ENCODE measurements at regions not wholly inside any gene's neighbourhood (a gene's known extent, or its start where the extent isn't known, plus 50 kb on each side); places are given as distances from the start of the nearest gene placed in this dataset.

DNA sequence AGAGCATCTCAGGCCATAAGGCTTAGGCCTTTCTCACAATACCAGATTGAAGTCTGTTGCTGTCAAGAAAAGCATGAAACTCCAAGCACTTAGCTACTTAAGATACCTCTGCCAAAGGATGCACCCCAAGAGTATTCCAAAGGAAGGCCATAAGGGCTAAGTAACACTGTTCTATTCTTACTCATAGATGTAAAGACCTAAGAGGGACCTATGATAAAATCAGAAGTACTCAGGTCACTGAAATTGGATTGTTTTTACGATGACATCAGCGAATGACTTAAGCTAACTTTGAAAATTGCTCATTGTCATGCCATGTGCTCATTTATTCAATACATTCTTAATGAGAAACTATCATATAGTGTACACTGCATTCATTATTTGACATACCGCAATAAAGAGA lies 172.8 kb downstream of the KCNA4 start:
- no peaks in the 10 kb centered on the region for H3K4me1 ChIP-seq (ENCODE audit: insufficient read depth, insufficient read length)
- no peaks in the 10 kb centered on the region for H3K27me3 ChIP-seq (ENCODE audit: insufficient read depth, insufficient read length)
- H3K9me3 ChIP-seq (ENCODE audit: insufficient read depth, low read length): no peaks in the 10 kb centered on the region
- no peak for DNase-seq (ENCODE audit: low read depth, low spot score)
- no peaks in the 10 kb centered on the region for H3K36me3 ChIP-seq (ENCODE audit: insufficient read depth, insufficient read length, low read length)
- no peak for TF ChIP-seq YY1 (IDR thresholded peaks at IDR 0.05; ENCODE audit: insufficient read depth, insufficient read length)
- no peak for TF ChIP-seq SUZ12 (IDR thresholded peaks at IDR 0.05; ENCODE audit: extremely low read depth, insufficient read depth, insufficient read length)
- no peak for TF ChIP-seq ZNF274 (IDR thresholded peaks at IDR 0.05; ENCODE audit: low read depth, low read length)
- H3K4me3 ChIP-seq (ENCODE audit: insufficient read length, low read depth): no peak overlapping the region
- H3K9ac ChIP-seq (ENCODE audit: insufficient read length, low read depth): no peak overlapping the region

DNA sequence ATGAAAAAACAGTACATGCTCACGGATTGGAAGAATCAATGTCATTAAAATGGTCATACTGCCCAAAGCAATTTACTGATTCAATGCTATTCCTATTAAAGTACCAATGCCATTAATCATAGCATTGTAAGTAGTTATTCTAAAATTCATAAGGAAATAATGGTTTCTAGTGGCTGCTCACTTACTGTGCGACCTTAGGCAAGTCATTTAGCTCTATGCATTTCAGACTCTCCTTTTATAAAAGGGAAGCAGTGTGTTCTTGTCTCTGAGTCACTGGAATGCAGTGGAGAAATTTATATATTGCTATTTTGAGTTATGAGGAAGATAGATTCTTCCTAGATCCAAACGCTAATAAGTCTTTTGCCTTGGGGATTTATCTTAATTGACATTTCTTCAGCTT lies 174.8 kb downstream of the KCNA4 start:
- DNase-seq (ENCODE audit: low read depth, low spot score): no peak
- no peaks in the 10 kb centered on the region for H3K9me3 ChIP-seq (ENCODE audit: insufficient read depth, low read length)
- TF ChIP-seq YY1 (IDR thresholded peaks at IDR 0.05; ENCODE audit: insufficient read depth, insufficient read length) (no peak), ZNF274 (IDR thresholded peaks at IDR 0.05; ENCODE audit: low read depth, low read length) (no peak), SUZ12 (IDR thresholded peaks at IDR 0.05; ENCODE audit: extremely low read depth, insufficient read depth, insufficient read length) (no peak)
- no peaks in the 10 kb centered on the region for H3K4me1 ChIP-seq (ENCODE audit: insufficient read depth, insufficient read length)
- H3K27me3 ChIP-seq (ENCODE audit: insufficient read depth, insufficient read length): no peaks in the 10 kb centered on the region
- no peak overlapping the region for H3K4me3 ChIP-seq (ENCODE audit: insufficient read length, low read depth)
- H3K36me3 ChIP-seq (ENCODE audit: insufficient read depth, insufficient read length, low read length): no peaks in the 10 kb centered on the region
- no peak overlapping the region for H3K9ac ChIP-seq (ENCODE audit: insufficient read length, low read depth)

DNA sequence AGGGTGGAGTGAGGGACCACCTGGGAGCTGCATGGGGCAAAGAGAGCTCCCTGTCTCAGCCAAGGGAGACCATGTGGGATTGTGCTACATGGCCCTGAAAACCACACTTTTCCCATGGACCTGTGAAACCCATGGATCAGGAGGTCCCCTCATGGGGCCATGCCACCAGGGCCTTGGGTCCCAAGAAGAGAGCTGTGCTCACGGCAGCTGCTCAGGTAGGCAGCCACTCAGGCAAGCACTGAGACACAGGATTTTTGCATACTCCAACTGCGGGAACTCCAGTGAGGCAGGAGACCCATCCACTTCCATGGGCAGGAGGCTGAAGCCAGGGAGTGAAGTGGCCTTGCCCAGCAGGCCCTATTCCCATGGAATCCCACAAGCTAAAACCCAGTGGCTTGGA lies 190.0 kb downstream of the KCNA4 start:
- TF ChIP-seq SUZ12 (IDR thresholded peaks at IDR 0.05; ENCODE audit: extremely low read depth, insufficient read depth, insufficient read length): no peak
- no peak for TF ChIP-seq ZNF274 (IDR thresholded peaks at IDR 0.05; ENCODE audit: low read depth, low read length)
- TF ChIP-seq YY1 (IDR thresholded peaks at IDR 0.05; ENCODE audit: insufficient read depth, insufficient read length): no peak
- Histone ChIP-seq H3K4me1 (ENCODE audit: insufficient read depth, insufficient read length) (no peaks in the 10 kb centered on the region), H3K4me3 (ENCODE audit: insufficient read length, low read depth) (no peak overlapping the region), H3K9me3 (ENCODE audit: insufficient read depth, low read length) (peaks cover 2% of the 10 kb centered on the region; the same call in 1 of the 2 replicates), H3K27me3 (ENCODE audit: insufficient read depth, insufficient read length) (no peaks in the 10 kb centered on the region), H3K9ac (ENCODE audit: insufficient read length, low read depth) (no peak overlapping the region), H3K36me3 (ENCODE audit: insufficient read depth, insufficient read length, low read length) (no peaks in the 10 kb centered on the region)
- no peak for DNase-seq (ENCODE audit: low read depth, low spot score)

DNA sequence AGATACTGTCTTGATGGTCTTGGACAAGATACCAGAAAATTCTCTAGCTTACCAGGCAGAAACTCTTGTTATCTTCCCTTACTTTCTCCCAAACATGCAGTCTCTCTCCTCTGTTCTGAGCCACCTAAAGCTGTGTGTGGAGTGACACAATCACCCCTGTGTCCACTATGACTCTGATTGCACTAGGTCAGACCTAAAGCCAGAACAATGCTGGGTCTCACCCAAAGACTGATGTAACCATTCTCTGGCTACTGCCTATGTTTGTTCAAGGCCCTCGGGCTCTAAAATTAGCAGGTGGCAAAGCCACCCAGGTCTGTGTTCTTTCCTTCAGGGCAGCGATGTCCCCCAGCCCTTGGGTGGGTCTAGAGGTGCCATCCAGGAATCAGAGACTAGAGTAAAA lies 200.5 kb downstream of the KCNA4 start:
- DNase-seq (ENCODE audit: low read depth, low spot score): no peak
- TF ChIP-seq YY1 (IDR thresholded peaks at IDR 0.05; ENCODE audit: insufficient read depth, insufficient read length): no peak
- TF ChIP-seq ZNF274 (IDR thresholded peaks at IDR 0.05; ENCODE audit: low read depth, low read length): no peak
- TF ChIP-seq SUZ12 (IDR thresholded peaks at IDR 0.05; ENCODE audit: extremely low read depth, insufficient read depth, insufficient read length): no peak

DNA sequence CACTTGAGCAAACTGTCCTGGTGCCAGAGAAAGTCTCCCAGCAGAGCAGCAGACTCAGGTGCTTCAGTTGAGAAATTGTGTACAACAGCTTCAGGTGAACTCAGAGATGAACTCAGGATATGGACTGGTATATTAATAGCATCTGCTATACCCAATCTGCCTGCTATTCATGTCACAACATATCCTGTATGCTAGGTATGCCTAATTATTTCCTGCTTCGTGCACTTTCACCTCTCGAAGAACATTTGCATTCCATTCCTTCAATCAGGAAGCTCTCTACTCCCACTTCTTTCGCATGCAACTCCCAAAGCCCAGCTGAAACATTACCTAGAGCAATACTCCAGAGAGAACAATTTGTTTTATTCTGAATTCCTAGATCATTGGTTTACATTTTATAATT lies 207.7 kb downstream of the KCNA4 start:
- Histone ChIP-seq H3K4me3 (ENCODE audit: insufficient read length, low read depth) (no peak overlapping the region), H3K9ac (ENCODE audit: insufficient read length, low read depth) (no peak overlapping the region), H3K4me1 (ENCODE audit: insufficient read depth, insufficient read length) (no peaks in the 10 kb centered on the region), H3K27me3 (ENCODE audit: insufficient read depth, insufficient read length) (no peaks in the 10 kb centered on the region), H3K36me3 (ENCODE audit: insufficient read depth, insufficient read length, low read length) (no peaks in the 10 kb centered on the region), H3K9me3 (ENCODE audit: insufficient read depth, low read length) (no peaks in the 10 kb centered on the region)
- no peak for DNase-seq (ENCODE audit: low read depth, low spot score)
- no peak for TF ChIP-seq SUZ12 (IDR thresholded peaks at IDR 0.05; ENCODE audit: extremely low read depth, insufficient read depth, insufficient read length)
- TF ChIP-seq ZNF274 (IDR thresholded peaks at IDR 0.05; ENCODE audit: low read depth, low read length): no peak
- no peak for TF ChIP-seq YY1 (IDR thresholded peaks at IDR 0.05; ENCODE audit: insufficient read depth, insufficient read length)

More for the DNA sequence above, 200.5 kb downstream of the KCNA4 start:
- H3K36me3 ChIP-seq (ENCODE audit: insufficient read depth, insufficient read length, low read length): no peaks in the 10 kb centered on the region
- no peaks in the 10 kb centered on the region for H3K27me3 ChIP-seq (ENCODE audit: insufficient read depth, insufficient read length)
- no peaks in the 10 kb centered on the region for H3K4me1 ChIP-seq (ENCODE audit: insufficient read depth, insufficient read length)
- no peak overlapping the region for H3K9ac ChIP-seq (ENCODE audit: insufficient read length, low read depth)
- H3K4me3 ChIP-seq (ENCODE audit: insufficient read length, low read depth): no peak overlapping the region
- no peaks in the 10 kb centered on the region for H3K9me3 ChIP-seq (ENCODE audit: insufficient read depth, low read length)

DNA sequence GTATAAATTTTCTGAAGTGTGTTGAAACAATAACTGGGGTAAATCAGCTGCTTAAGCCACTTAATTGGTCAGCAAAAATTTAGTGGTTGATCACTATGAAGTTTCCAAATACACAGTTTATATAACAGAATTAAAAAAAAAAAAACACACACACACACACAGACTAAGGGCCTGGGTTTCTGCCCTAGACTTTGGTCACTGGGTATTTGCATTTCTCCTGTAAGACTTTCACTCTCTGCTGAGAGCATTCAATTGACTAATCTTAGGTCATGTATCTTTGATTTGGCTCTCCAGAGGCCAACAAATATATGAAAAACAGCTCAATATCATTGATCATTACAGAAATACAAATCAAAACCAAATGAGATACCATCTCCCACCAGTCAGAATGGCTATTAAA lies 214.3 kb downstream of the KCNA4 start:
- no peak for DNase-seq (ENCODE audit: low read depth, low spot score)
- H3K27me3 ChIP-seq (ENCODE audit: insufficient read depth, insufficient read length): no peaks in the 10 kb centered on the region
- H3K9ac ChIP-seq (ENCODE audit: insufficient read length, low read depth): no peak overlapping the region
- no peaks in the 10 kb centered on the region for H3K9me3 ChIP-seq (ENCODE audit: insufficient read depth, low read length)
- TF ChIP-seq ZNF274 (IDR thresholded peaks at IDR 0.05; ENCODE audit: low read depth, low read length): no peak
- no peak for TF ChIP-seq SUZ12 (IDR thresholded peaks at IDR 0.05; ENCODE audit: extremely low read depth, insufficient read depth, insufficient read length)
- no peak for TF ChIP-seq YY1 (IDR thresholded peaks at IDR 0.05; ENCODE audit: insufficient read depth, insufficient read length)
- H3K4me1 ChIP-seq (ENCODE audit: insufficient read depth, insufficient read length): no peaks in the 10 kb centered on the region
- no peaks in the 10 kb centered on the region for H3K36me3 ChIP-seq (ENCODE audit: insufficient read depth, insufficient read length, low read length)
- no peak overlapping the region for H3K4me3 ChIP-seq (ENCODE audit: insufficient read length, low read depth)

DNA sequence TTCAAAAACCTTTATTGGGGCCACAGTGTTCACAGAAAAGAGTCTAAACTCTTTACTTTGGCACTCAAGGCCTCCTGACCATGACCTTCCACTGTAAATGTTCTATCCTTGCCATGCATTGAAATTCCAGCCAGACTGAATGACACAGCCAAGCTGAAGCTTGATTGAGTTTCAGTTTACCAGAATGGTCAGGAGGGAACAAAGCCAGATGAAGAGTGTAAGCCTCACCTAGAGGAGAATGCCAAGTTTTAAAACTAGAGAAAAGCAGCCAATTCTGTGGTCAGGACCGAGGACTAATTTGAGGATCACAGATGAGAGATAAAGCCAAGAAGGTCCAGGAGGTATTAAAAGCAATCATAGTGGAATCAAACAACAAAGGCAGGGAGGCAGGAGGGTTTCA lies 215.3 kb downstream of the KCNA4 start:
- TF ChIP-seq ZNF274 (IDR thresholded peaks at IDR 0.05; ENCODE audit: low read depth, low read length) (no peak), YY1 (IDR thresholded peaks at IDR 0.05; ENCODE audit: insufficient read depth, insufficient read length) (no peak), SUZ12 (IDR thresholded peaks at IDR 0.05; ENCODE audit: extremely low read depth, insufficient read depth, insufficient read length) (no peak)
- DNase-seq (ENCODE audit: low read depth, low spot score): no peak

DNA sequence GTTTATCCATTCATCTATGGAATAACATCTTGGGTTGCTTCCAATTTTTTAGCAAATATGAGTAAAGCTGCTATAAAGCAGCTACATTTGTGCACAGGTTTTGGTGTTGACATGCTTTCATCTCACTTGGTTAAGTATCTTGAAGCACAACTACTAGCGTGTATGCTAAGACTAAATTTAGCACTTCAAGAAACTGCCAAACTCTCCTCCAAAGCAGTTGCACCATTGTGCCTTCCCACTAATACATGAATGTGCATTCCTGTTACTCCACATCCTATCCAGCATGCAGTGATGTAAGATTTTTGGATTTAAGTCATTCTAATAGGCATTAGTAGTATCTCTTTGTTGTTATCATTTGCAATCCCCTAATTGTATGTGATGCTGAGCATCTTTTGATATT lies 230.7 kb downstream of the KCNA4 start:
- no peaks in the 10 kb centered on the region for H3K9me3 ChIP-seq (ENCODE audit: insufficient read depth, low read length)
- TF ChIP-seq ZNF274 (IDR thresholded peaks at IDR 0.05; ENCODE audit: low read depth, low read length) (no peak), SUZ12 (IDR thresholded peaks at IDR 0.05; ENCODE audit: extremely low read depth, insufficient read depth, insufficient read length) (no peak), YY1 (IDR thresholded peaks at IDR 0.05; ENCODE audit: insufficient read depth, insufficient read length) (no peak)
- no peaks in the 10 kb centered on the region for H3K4me1 ChIP-seq (ENCODE audit: insufficient read depth, insufficient read length)
- DNase-seq (ENCODE audit: low read depth, low spot score): no peak
- no peak overlapping the region for H3K4me3 ChIP-seq (ENCODE audit: insufficient read length, low read depth)
- no peaks in the 10 kb centered on the region for H3K36me3 ChIP-seq (ENCODE audit: insufficient read depth, insufficient read length, low read length)
- H3K27me3 ChIP-seq (ENCODE audit: insufficient read depth, insufficient read length): no peaks in the 10 kb centered on the region
- no peak overlapping the region for H3K9ac ChIP-seq (ENCODE audit: insufficient read length, low read depth)

More for the DNA sequence above, 215.3 kb downstream of the KCNA4 start:
- Histone ChIP-seq H3K9me3 (ENCODE audit: insufficient read depth, low read length) (no peaks in the 10 kb centered on the region), H3K4me1 (ENCODE audit: insufficient read depth, insufficient read length) (no peaks in the 10 kb centered on the region), H3K27me3 (ENCODE audit: insufficient read depth, insufficient read length) (no peaks in the 10 kb centered on the region), H3K36me3 (ENCODE audit: insufficient read depth, insufficient read length, low read length) (no peaks in the 10 kb centered on the region), H3K9ac (ENCODE audit: insufficient read length, low read depth) (no peak overlapping the region), H3K4me3 (ENCODE audit: insufficient read length, low read depth) (no peak overlapping the region)

Measured in NT2/D1 (cell line).